HL-60 (cell line): ENCODE measurements at regions not wholly inside any gene's neighbourhood (a gene's known extent, or its start where the extent isn't known, plus 50 kb on each side); places are given as distances from the start of the nearest gene placed in this dataset.

Experiments used
- CTCF ChIP-seq: IDR thresholded peaks from one replicate; pipeline ENCODE4 v1.5.1; 2011; ENCODE audit warnings: low read length, control low read depth, inconsistent platforms; ENCODE audit not compliant: insufficient read depth
- GABPA ChIP-seq: IDR thresholded peaks from 2 replicates; pipeline ENCODE4 v1.6.1; 2012; ENCODE audit warnings: low read depth
- POLR2AphosphoS5 ChIP-seq: IDR thresholded peaks from 2 replicates; pipeline ENCODE4 v1.6.1; 2012; ENCODE audit warnings: low read depth

- TF ChIP-seq CTCF = no peak
- TF ChIP-seq GABPA = no peak
- no peak for TF ChIP-seq POLR2AphosphoS5
These were observed 1077.3 kb downstream of the RAPGEF2 start for GRCh38 chr4:160180211-160180610.
